Activated naive CD8-positive, alpha-beta T cell treated with anti-CD3 and anti-CD28 coated beads, Interleukin-2, amount 10 ng/mL, durations not matched to agents 7 days and 5 days (primary cell): ENCODE measurements at regions not wholly inside any gene's neighbourhood (a gene's known extent, or its start where the extent isn't known, plus 50 kb on each side); places are given as distances from the start of the nearest gene placed in this dataset.
"Not testable (repeated sequence)": the region's sequence is repeated elsewhere in the genome, so short reads cannot be mapped to it uniquely, and the experiment has no call there.

Experiments
- ATAC-seq: fragments of 150-1000 bp; cut with Tn5 transposase; one replicate; pipeline ENCODE4 v1.10.0; 2021; ENCODE audit warnings: low read depth, moderate library complexity
- POLR2A ChIA-PET: fragments of 350-600 bp; sonication (Branson Sonifier 250); formaldehyde crosslinking; loops from one replicate; lab custom pipeline; 2021; ENCODE audit warnings: antibody characterized with exemption; lab: Charles Lee
- DNase-seq: peaks from one replicate; pipeline ENCODE4 v3.0.0; 2021
- H3K27ac Mint-ChIP-seq: one replicate; pipeline ENCODE4 v1.8.0; 2022; ENCODE audit warnings: mild to moderate bottlenecking, mixed read lengths
- H3K27me3 Mint-ChIP-seq: one replicate; pipeline ENCODE4 v1.8.0; 2022; ENCODE audit warnings: mild to moderate bottlenecking, moderate library complexity, mixed read lengths
- H3K36me3 Mint-ChIP-seq: one replicate; pipeline ENCODE4 v1.8.0; 2021; ENCODE audit warnings: mild to moderate bottlenecking, mixed read lengths
- H3K4me1 Mint-ChIP-seq: one replicate; pipeline ENCODE4 v1.8.0; 2021; ENCODE audit warnings: mixed read lengths
- H3K4me3 Mint-ChIP-seq: one replicate; pipeline ENCODE4 v1.8.0; 2022; ENCODE audit warnings: mild to moderate bottlenecking, moderate library complexity, mixed read lengths
- H3K9me3 Mint-ChIP-seq: one replicate; pipeline ENCODE4 v1.8.0; 2021; ENCODE audit warnings: mixed read lengths

GRCh38 chr11:116689413-116690127 is 83.2 kb downstream of the BUD13 start:
- Mint-ChIP-seq H3K27me3 (peaks cover 5% of the 10 kb centered on the region), H3K27ac (no peak overlapping the region), H3K4me3 (no peak overlapping the region), H3K36me3 (no peaks in the 10 kb centered on the region), H3K4me1 (no peaks in the 10 kb centered on the region), H3K9me3 (no peaks in the 10 kb centered on the region)
- POLR2A ChIA-PET = no interaction called here
- DNase-seq (no peak), ATAC-seq (no peak)

- Mint-ChIP-seq H3K9me3 (no peaks in the 10 kb centered on the region), H3K36me3 (no peaks in the 10 kb centered on the region), H3K27me3 (peaks cover 14% of the 10 kb centered on the region)
These were observed 84.6 kb downstream of the BUD13 start for GRCh38 chr11:116688202-116688540.

GRCh38 chr11:116687458-116688201 is 85.2 kb downstream of the BUD13 start:
- Mint-ChIP-seq H3K4me1 (no peaks in the 10 kb centered on the region), H3K27ac (no peak overlapping the region), H3K27me3 (peaks cover 17% of the 10 kb centered on the region), H3K36me3 (no peaks in the 10 kb centered on the region), H3K4me3 (no peak overlapping the region), H3K9me3 (no peaks in the 10 kb centered on the region)
- POLR2A ChIA-PET = no interaction called here
- no peak for ATAC-seq
- DNase-seq = no peak

More at GRCh38 chr11:116688202-116688540, 84.6 kb downstream of the BUD13 start:
- DNase-seq (no peak), ATAC-seq (no peak)
- Mint-ChIP-seq H3K27ac (no peak overlapping the region), H3K4me1 (no peaks in the 10 kb centered on the region), H3K4me3 (no peak overlapping the region)
- POLR2A ChIA-PET = no interaction called here

- POLR2A ChIA-PET = no interaction called here
- DNase-seq = no peak
- Mint-ChIP-seq H3K9me3 (no peaks in the 10 kb centered on the region), H3K4me1 (no peaks in the 10 kb centered on the region), H3K36me3 (no peaks in the 10 kb centered on the region), H3K4me3 (no peak overlapping the region), H3K27me3 (peaks cover 18% of the 10 kb centered on the region), H3K27ac (no peak overlapping the region)
- no peak for ATAC-seq
These were observed 85.9 kb downstream of the BUD13 start for GRCh38 chr11:116686866-116687265.

GRCh38 chr11:116683982-116684381 is 88.8 kb downstream of the BUD13 start:
- H3K36me3 Mint-ChIP-seq = no peaks in the 10 kb centered on the region
- no peak overlapping the region for H3K27ac Mint-ChIP-seq
- POLR2A ChIA-PET = no interaction called here
- no peaks in the 10 kb centered on the region for H3K9me3 Mint-ChIP-seq
- no peaks in the 10 kb centered on the region for H3K4me1 Mint-ChIP-seq
- peaks cover 23% of the 10 kb centered on the region for H3K27me3 Mint-ChIP-seq
- no peak overlapping the region for H3K4me3 Mint-ChIP-seq
- no peak for DNase-seq
- ATAC-seq = no peak

- H3K9me3 Mint-ChIP-seq = peaks cover 1% of the 10 kb centered on the region
- H3K4me3 Mint-ChIP-seq = no peak overlapping the region
- no peaks in the 10 kb centered on the region for H3K36me3 Mint-ChIP-seq
- ATAC-seq (no peak), DNase-seq (no peak)
- H3K27me3 Mint-ChIP-seq = peaks cover 26% of the 10 kb centered on the region
- H3K4me1 Mint-ChIP-seq = no peaks in the 10 kb centered on the region
- POLR2A ChIA-PET = no interaction called here
- H3K27ac Mint-ChIP-seq = no peak overlapping the region
These were observed 92.2 kb downstream of the BUD13 start for GRCh38 chr11:116680349-116681125.

DNA sequence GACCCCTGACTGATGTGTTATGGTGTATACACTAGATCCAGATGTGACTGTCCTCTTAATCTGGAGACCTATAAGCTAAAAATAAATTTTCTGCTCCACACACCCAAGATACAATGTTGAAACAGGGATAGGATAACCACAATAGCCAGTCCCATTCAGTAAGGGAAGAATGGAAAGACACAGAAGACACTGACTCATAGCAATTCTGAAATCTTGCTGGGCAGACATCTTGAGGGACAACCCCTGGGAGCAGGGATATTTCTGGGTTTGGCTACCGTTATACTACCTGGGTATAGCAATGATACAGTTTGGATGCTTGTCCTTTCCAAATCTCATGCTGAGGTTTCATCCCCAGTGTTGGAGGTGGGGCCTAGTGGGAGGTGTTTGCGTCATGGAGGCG is 93.9 kb downstream of the BUD13 start:
- H3K27ac Mint-ChIP-seq = no peak overlapping the region
- ATAC-seq (no peak), DNase-seq (no peak)
- POLR2A ChIA-PET = no interaction called here
- no peaks in the 10 kb centered on the region for H3K36me3 Mint-ChIP-seq
- no peak overlapping the region for H3K4me3 Mint-ChIP-seq
- no peaks in the 10 kb centered on the region for H3K4me1 Mint-ChIP-seq
- peaks cover 21% of the 10 kb centered on the region for H3K27me3 Mint-ChIP-seq
- H3K9me3 Mint-ChIP-seq = peaks cover 1% of the 10 kb centered on the region

DNA sequence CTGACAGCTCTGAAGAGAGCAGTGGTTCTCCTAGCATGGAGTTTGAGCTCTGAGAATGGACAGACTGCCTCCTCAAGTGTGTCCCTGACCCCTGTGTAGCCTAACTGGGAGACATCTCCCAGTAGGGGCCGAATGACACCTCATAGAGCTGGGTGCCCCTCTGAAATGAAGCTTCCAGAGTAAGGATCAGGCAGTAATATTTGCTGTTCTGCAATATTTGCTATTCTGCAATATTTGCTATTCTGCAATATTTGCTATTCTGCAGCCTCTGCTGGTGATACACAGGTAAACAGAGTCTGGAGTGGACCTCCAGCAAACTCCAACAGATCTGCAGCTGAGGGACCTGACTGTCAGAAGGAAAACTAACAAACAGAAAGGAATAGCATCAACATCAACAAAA is 105.5 kb downstream of the BUD13 start:
- peaks cover 20% of the 10 kb centered on the region for H3K27me3 Mint-ChIP-seq
- ATAC-seq, H3K36me3 Mint-ChIP-seq, H3K4me3 Mint-ChIP-seq, DNase-seq, H3K27ac Mint-ChIP-seq, POLR2A ChIA-PET, H3K9me3 Mint-ChIP-seq, H3K4me1 Mint-ChIP-seq: not testable (repeated sequence)

- H3K36me3 Mint-ChIP-seq, H3K27ac Mint-ChIP-seq, DNase-seq, H3K4me3 Mint-ChIP-seq, H3K9me3 Mint-ChIP-seq, POLR2A ChIA-PET, ATAC-seq, H3K4me1 Mint-ChIP-seq: not testable (repeated sequence)
- H3K27me3 Mint-ChIP-seq = peaks cover 22% of the 10 kb centered on the region
These were observed 106.0 kb downstream of the BUD13 start for GRCh38 chr11:116666673-116667249.

DNA sequence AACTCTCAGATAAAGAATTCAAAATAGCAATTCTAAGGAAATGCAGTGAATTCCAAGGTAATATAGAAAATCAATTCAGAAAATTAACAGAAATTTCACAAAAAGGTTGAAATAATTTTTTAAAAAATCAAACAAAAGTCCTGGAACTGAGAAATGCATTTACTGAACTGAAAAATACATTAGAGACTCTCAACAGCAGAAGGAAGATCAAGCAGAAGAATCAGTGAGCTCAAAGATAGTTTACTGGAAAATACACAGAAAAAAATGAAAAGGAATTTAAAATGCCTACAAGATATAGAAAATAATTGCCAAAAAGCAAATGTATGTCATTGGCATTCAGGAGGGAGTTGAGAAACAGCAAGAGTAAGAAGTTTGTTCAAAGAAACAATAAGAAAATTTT is 107.3 kb downstream of the BUD13 start:
- peaks cover 3% of the 10 kb centered on the region for H3K36me3 Mint-ChIP-seq
- POLR2A ChIA-PET = no interaction called here
- H3K4me3 Mint-ChIP-seq = no peak overlapping the region
- H3K4me1 Mint-ChIP-seq = no peaks in the 10 kb centered on the region
- H3K27me3 Mint-ChIP-seq = peaks cover 22% of the 10 kb centered on the region
- no peak for ATAC-seq
- peaks cover 7% of the 10 kb centered on the region for H3K9me3 Mint-ChIP-seq
- DNase-seq = no peak
- H3K27ac Mint-ChIP-seq = no peak overlapping the region

DNA sequence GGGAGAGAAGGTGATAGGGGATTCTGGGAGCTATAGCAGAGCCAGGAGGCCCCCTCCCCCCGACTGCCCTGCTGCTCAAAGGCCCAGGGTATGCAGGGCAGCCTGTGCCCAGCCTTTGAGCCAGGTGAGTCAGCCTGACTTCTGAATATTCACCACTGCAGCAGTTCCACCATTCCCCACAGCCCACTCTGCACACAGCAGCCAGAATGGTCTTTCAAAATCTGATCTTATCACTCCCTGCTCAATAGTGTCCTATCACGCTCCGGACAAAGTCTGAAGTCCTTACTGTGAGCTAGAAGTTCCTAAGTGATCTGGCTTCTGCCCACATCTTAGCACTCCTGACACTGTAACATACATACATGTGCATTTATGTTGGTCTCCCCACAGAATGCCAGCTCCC is 111.7 kb downstream of the BUD13 start:
- POLR2A ChIA-PET = no interaction called here
- no peak overlapping the region for H3K27ac Mint-ChIP-seq
- no peak for ATAC-seq
- peaks cover 10% of the 10 kb centered on the region for H3K27me3 Mint-ChIP-seq
- H3K4me3 Mint-ChIP-seq = no peak overlapping the region
- H3K9me3 Mint-ChIP-seq = peaks cover 6% of the 10 kb centered on the region
- no peak for DNase-seq
- peaks cover 2% of the 10 kb centered on the region for H3K36me3 Mint-ChIP-seq
- H3K4me1 Mint-ChIP-seq = no peaks in the 10 kb centered on the region

DNA sequence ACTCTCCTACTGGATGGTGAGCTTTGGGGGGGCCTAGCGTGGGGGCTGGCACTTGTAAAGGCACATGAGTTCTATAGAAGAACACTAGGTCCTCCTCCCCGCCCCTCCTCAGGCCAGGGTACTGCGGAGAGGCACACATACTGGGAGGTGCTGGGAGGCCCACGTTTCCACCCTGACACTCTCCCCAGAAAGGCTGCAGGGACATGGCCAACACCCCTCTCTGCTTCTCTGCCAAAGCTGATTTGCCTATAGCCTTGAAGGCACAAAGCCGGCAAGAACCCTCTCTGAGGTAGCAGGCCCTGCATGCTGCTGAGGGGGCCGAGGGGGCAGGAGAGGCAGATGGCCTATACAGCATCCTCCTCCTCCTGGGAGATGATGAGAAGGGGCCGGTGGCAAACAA is 112.8 kb downstream of the BUD13 start:
- Mint-ChIP-seq H3K27ac (no peak overlapping the region), H3K9me3 (peaks cover 1% of the 10 kb centered on the region), H3K27me3 (peaks cover 4% of the 10 kb centered on the region), H3K36me3 (no peaks in the 10 kb centered on the region), H3K4me1 (no peaks in the 10 kb centered on the region), H3K4me3 (no peak overlapping the region)
- DNase-seq (no peak), ATAC-seq (no peak)
- POLR2A ChIA-PET = no interaction called here

DNA sequence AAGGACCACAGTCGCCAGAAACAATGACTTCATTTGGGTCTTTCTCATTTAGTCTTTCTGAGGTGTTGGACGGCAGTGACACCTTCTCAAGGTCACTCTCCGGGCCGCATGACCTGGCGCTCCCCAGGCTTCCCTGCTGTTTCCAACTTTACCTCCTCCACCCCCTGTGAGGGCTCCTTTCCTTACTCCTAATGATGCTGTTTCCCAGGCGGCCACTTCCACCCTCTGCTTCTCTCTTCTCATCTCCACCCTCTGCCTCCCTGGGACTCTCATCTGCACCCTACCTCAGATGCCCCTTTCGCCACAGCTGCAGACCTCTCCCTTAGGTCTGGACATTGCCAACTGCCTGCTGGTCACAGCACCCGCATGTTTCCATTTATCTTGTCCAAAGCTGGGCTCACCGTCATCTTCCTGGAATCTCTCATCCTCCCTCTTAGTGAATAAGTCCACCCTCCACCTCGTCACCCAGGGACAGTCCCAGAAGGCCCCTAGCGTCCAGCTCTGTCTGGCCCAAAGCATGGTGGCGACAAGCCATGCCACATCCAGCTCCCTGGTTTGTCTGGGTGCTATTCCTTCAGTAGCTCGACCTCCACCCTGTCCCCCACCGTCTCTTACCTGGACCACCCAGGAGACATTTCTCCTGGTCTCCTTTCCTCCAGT is 113.8 kb downstream of the BUD13 start:
- Mint-ChIP-seq H3K27me3 (peaks cover 4% of the 10 kb centered on the region), H3K4me3 (no peak overlapping the region), H3K9me3 (peaks cover 1% of the 10 kb centered on the region), H3K36me3 (no peaks in the 10 kb centered on the region), H3K27ac (no peak overlapping the region), H3K4me1 (no peaks in the 10 kb centered on the region)
- DNase-seq = no peak
- POLR2A ChIA-PET = no interaction called here
- no peak for ATAC-seq
